Common myeloid progenitor, CD34-positive (primary cell): ENCODE measurements at regions not wholly inside any gene's neighbourhood (a gene's known extent, or its start where the extent isn't known, plus 50 kb on each side); places are given as distances from the start of the nearest gene placed in this dataset.

Source experiments
- CTCF ChIA-PET: fragments of 350-600 bp; sonication (Branson Sonifier 250); formaldehyde crosslinking; loops from one replicate; lab custom pipeline; 2021; ENCODE audit warnings: antibody characterized with exemption; lab: Charles Lee
- POLR2A ChIA-PET: fragments of 350-600 bp; sonication (Branson Sonifier 250); formaldehyde crosslinking; loops from one replicate; lab custom pipeline; 2021; ENCODE audit warnings: antibody characterized with exemption; lab: Charles Lee
- DNase-seq, 3 donors: peaks; one replicate each; pipeline versions ENCODE4 v3.0.0 to v3.0.0-alpha.2; 2013
- H3K27ac ChIP-seq, 2 experiments: 1 replicate in 1 of 2; 2 replicates in 1 of 2; pipeline ENCODE4 v1.7.0; 2013; ENCODE audit warnings: inconsistent platforms in 2 of 2, low read length in 2 of 2, mild to moderate bottlenecking in 2 of 2, low read depth in 1 of 2, moderate library complexity in 1 of 2; ENCODE audit not compliant: severe bottlenecking in 2 of 2, insufficient read depth in 1 of 2, poor library complexity in 1 of 2
- H3K27me3 ChIP-seq, 5 experiments: replicated peaks in 2 of 5; 1 replicate in 3 of 5; 2 replicates in 2 of 5; pipeline versions ENCODE4 v1.6.1 to v1.7.0; 2013; ENCODE audit warnings: low read length in 4 of 5, mild to moderate bottlenecking in 2 of 5, moderate library complexity in 2 of 5, inconsistent platforms in 1 of 5; ENCODE audit not compliant: insufficient read depth in 5 of 5, control insufficient read depth in 4 of 5
- H3K36me3 ChIP-seq, 4 experiments: 1 replicate in 2 of 4; 2 replicates in 2 of 4; pipeline versions ENCODE4 v1.6.1 to v1.7.0; 2013; ENCODE audit warnings: low read length in 3 of 4, control low read depth in 1 of 4, mild to moderate bottlenecking in 1 of 4; ENCODE audit not compliant: control insufficient read depth in 4 of 4, insufficient read depth in 4 of 4
- H3K4me1 ChIP-seq, 4 experiments: 1 replicate in 3 of 4; 2 replicates in 1 of 4; pipeline versions ENCODE4 v1.6.1 to v1.7.1; 2013; ENCODE audit warnings: low read length in 3 of 4, mild to moderate bottlenecking in 3 of 4, control low read depth in 1 of 4, inconsistent platforms in 1 of 4, moderate library complexity in 1 of 4; ENCODE audit not compliant: control insufficient read depth in 4 of 4, insufficient read depth in 4 of 4; ENCODE audit errors: control extremely low read depth in 1 of 4
- H3K4me3 ChIP-seq, 7 experiments: 1 replicate in 4 of 7; 2 replicates in 3 of 7; pipeline versions ENCODE4 v1.5.1 to v1.7.0; 2013; ENCODE audit warnings: mild to moderate bottlenecking in 7 of 7, low read length in 6 of 7, moderate library complexity in 6 of 7, inconsistent platforms in 2 of 7, low read depth in 2 of 7, control low read depth in 1 of 7; ENCODE audit not compliant: insufficient read depth in 4 of 7, control insufficient read depth in 1 of 7; ENCODE audit errors: extremely low read depth in 1 of 7
- H3K9me3 ChIP-seq, 5 experiments: 1 replicate in 4 of 5; 2 replicates in 1 of 5; pipeline versions ENCODE4 v1.6.1 to v1.7.1; 2013; ENCODE audit warnings: low read length in 4 of 5, mild to moderate bottlenecking in 2 of 5, inconsistent platforms in 1 of 5, low read depth in 1 of 5, moderate library complexity in 1 of 5; ENCODE audit not compliant: control insufficient read depth in 4 of 5, insufficient read depth in 2 of 5; ENCODE audit errors: control extremely low read depth in 1 of 5
- WGBS: methylation state at CpG from one replicate; pipeline ENCODE4 v1.1.5; 2013; ENCODE audit not compliant: insufficient coverage; 5-methylcytosine and 5-hydroxymethylcytosine counted together

- POLR2A ChIA-PET = no interaction called here
- WGBS = 100% methylated on average over 3 of the region's 3 CpGs
Observed at GRCh38 chr3:163952499-163952898, 1125.8 kb downstream of the SI start.

GRCh38 chr3:163951397-163951987, 1126.8 kb downstream of the SI start:
- Histone ChIP-seq H3K27ac (no peak overlapping the region), H3K9me3 (no peaks in the 10 kb centered on the region), H3K4me1 (no peaks in the 10 kb centered on the region), H3K4me3 (no peak overlapping the region), H3K36me3 (no peaks in the 10 kb centered on the region), H3K27me3 (no peaks in the 10 kb centered on the region)
- ChIA-PET CTCF (no interaction called here), POLR2A (no interaction called here)
- WGBS = no CpG with 5 or more reads among the region's 2 CpGs
- DNase-seq = peak in 2 of 3 donors; percentile 0 to 2

More at GRCh38 chr3:163952499-163952898, 1125.8 kb downstream of the SI start:
- H3K9me3 ChIP-seq = no peaks in the 10 kb centered on the region
- no peak for DNase-seq
- H3K36me3 ChIP-seq = no peaks in the 10 kb centered on the region
- H3K4me3 ChIP-seq = no peak overlapping the region
- H3K4me1 ChIP-seq = no peaks in the 10 kb centered on the region
- H3K27me3 ChIP-seq = no peaks in the 10 kb centered on the region
- no peak overlapping the region for H3K27ac ChIP-seq
- CTCF ChIA-PET = no interaction called here

GRCh38 chr3:163946785-163947184, 1131.5 kb downstream of the SI start:
- no peak overlapping the region for H3K27ac ChIP-seq
- no peaks in the 10 kb centered on the region for H3K27me3 ChIP-seq
- H3K9me3 ChIP-seq = no peaks in the 10 kb centered on the region
- no peaks in the 10 kb centered on the region for H3K4me1 ChIP-seq
- ChIA-PET CTCF (no interaction called here), POLR2A (no interaction called here)
- H3K4me3 ChIP-seq = no peak overlapping the region
- DNase-seq = no peak
- no peaks in the 10 kb centered on the region for H3K36me3 ChIP-seq
- WGBS = no CpG with 5 or more reads among the region's 4 CpGs

GRCh38 chr3:163943664-163944063, 1134.6 kb downstream of the SI start:
- WGBS = no CpG with 5 or more reads among the region's 1 CpG
- no peaks in the 10 kb centered on the region for H3K27me3 ChIP-seq
- no peak overlapping the region for H3K4me3 ChIP-seq
- no peaks in the 10 kb centered on the region for H3K4me1 ChIP-seq
- H3K27ac ChIP-seq = no peak overlapping the region
- no peaks in the 10 kb centered on the region for H3K36me3 ChIP-seq
- DNase-seq = no peak
- POLR2A ChIA-PET = no interaction called here
- H3K9me3 ChIP-seq = no peaks in the 10 kb centered on the region
- CTCF ChIA-PET = no interaction called here

GRCh38 chr3:163939926-163940325, 1138.4 kb downstream of the SI start:
- Histone ChIP-seq H3K27ac (no peak overlapping the region), H3K27me3 (no peaks in the 10 kb centered on the region), H3K9me3 (no peaks in the 10 kb centered on the region), H3K36me3 (no peaks in the 10 kb centered on the region), H3K4me3 (no peak overlapping the region), H3K4me1 (no peaks in the 10 kb centered on the region)
- ChIA-PET POLR2A (no interaction called here), CTCF (no interaction called here)
- WGBS = 79% methylated on average over 3 of the region's 3 CpGs
- no peak for DNase-seq

GRCh38 chr3:163936543-163936942, 1141.8 kb downstream of the SI start:
- H3K9me3 ChIP-seq = no peaks in the 10 kb centered on the region
- WGBS = 60% methylated on average over 1 of the region's 1 CpG
- ChIA-PET CTCF (no interaction called here), POLR2A (no interaction called here)
- H3K36me3 ChIP-seq = no peaks in the 10 kb centered on the region
- no peaks in the 10 kb centered on the region for H3K4me1 ChIP-seq
- H3K27me3 ChIP-seq = peaks cover 0 to 3% (median 0%) of the 10 kb centered on the region in 5 experiments
- H3K4me3 ChIP-seq = no peak overlapping the region
- no peak for DNase-seq
- no peak overlapping the region for H3K27ac ChIP-seq

- no peaks in the 10 kb centered on the region for H3K9me3 ChIP-seq
- no peaks in the 10 kb centered on the region for H3K4me1 ChIP-seq
- peaks cover 0 to 3% (median 0%) of the 10 kb centered on the region in 5 experiments for H3K27me3 ChIP-seq
- H3K4me3 ChIP-seq = no peak overlapping the region
- H3K36me3 ChIP-seq = no peaks in the 10 kb centered on the region
- no peak for DNase-seq
- H3K27ac ChIP-seq = no peak overlapping the region
- CTCF ChIA-PET = no interaction called here
- POLR2A ChIA-PET = no interaction called here
- WGBS = 30% methylated on average over 2 of the region's 3 CpGs
Observed at GRCh38 chr3:163935411-163935810, 1142.9 kb downstream of the SI start.
